GM19035 (cell line): ENCODE measurements at regions not wholly inside any gene's neighbourhood (a gene's known extent, or its start where the extent isn't known, plus 50 kb on each side); places are given as distances from the start of the nearest gene placed in this dataset.
"Not testable (repeated sequence)": the region's sequence is repeated elsewhere in the genome, so short reads cannot be mapped to it uniquely, and the experiment has no call there.

Experiments used
- ATAC-seq: cut with Tn5 transposase; IDR thresholded peaks from one replicate; pipeline ENCODE4 v1.9.1; 2021; ENCODE audit not compliant: unreplicated experiment

- ATAC-seq: no peak
Observed at GRCh38 chr12:83769151-83769550, 1082.4 kb downstream of the TMTC2 start.

- no peak for ATAC-seq
Observed at GRCh38 chr12:83767723-83768122, 1081.0 kb downstream of the TMTC2 start.

GRCh38 chr12:83763425-83763824 lies 1076.7 kb downstream of the TMTC2 start:
- no peak for ATAC-seq

- no peak for ATAC-seq
Observed at GRCh38 chr12:83759906-83760305, 1073.2 kb downstream of the TMTC2 start.

- no peak for ATAC-seq
Observed at GRCh38 chr12:83758888-83759631, 1072.4 kb downstream of the TMTC2 start.

- ATAC-seq: no peak
Observed at GRCh38 chr12:83753904-83754303, 1067.2 kb downstream of the TMTC2 start.

GRCh38 chr12:83753205-83753604 lies 1066.5 kb downstream of the TMTC2 start:
- ATAC-seq: no peak

- ATAC-seq: no peak
Observed at GRCh38 chr12:83739607-83740006, 1052.9 kb downstream of the TMTC2 start.

GRCh38 chr12:83710851-83711250 lies 1024.1 kb downstream of the TMTC2 start:
- no peak for ATAC-seq

- ATAC-seq: no peak
Observed at GRCh38 chr12:83709899-83710298, 1023.2 kb downstream of the TMTC2 start.

GRCh38 chr12:83700838-83701237 lies 1014.1 kb downstream of the TMTC2 start:
- ATAC-seq: no peak

GRCh38 chr12:83696311-83696710 lies 1009.6 kb downstream of the TMTC2 start:
- not testable (repeated sequence) for ATAC-seq

- no peak for ATAC-seq
Observed at GRCh38 chr12:83691730-83692129, 1005.0 kb downstream of the TMTC2 start.

GRCh38 chr12:83690465-83690864 lies 1003.8 kb downstream of the TMTC2 start:
- no peak for ATAC-seq

- no peak for ATAC-seq
Observed at GRCh38 chr12:83689333-83689732, 1002.6 kb downstream of the TMTC2 start.

GRCh38 chr12:83676781-83677295 lies 990.1 kb downstream of the TMTC2 start:
- no peak for ATAC-seq

- no peak for ATAC-seq
Observed at GRCh38 chr12:83666690-83667089, 980.0 kb downstream of the TMTC2 start.

- ATAC-seq: no peak
Observed at GRCh38 chr12:83665634-83666218, 979.0 kb downstream of the TMTC2 start.

- ATAC-seq: no peak
Observed at GRCh38 chr12:83664650-83665049, 977.9 kb downstream of the TMTC2 start.

- no peak for ATAC-seq
Observed at GRCh38 chr12:83660727-83661358, 974.1 kb downstream of the TMTC2 start.

- ATAC-seq: no peak
Observed at GRCh38 chr12:83659321-83659720, 972.6 kb downstream of the TMTC2 start.

GRCh38 chr12:83656004-83656403 lies 969.3 kb downstream of the TMTC2 start:
- ATAC-seq: no peak
